Caki2 (cell line): ENCODE measurements at regions not wholly inside any gene's neighbourhood (a gene's known extent, or its start where the extent isn't known, plus 50 kb on each side); places are given as distances from the start of the nearest gene placed in this dataset.
"Not testable (repeated sequence)": the region's sequence is repeated elsewhere in the genome, so short reads cannot be mapped to it uniquely, and the experiment has no call there.

Experiments
- DNase-seq: peaks from one replicate; pipeline ENCODE4 v3.0.0-alpha.2; 2015; ENCODE audit warnings: low read depth
- in situ Hi-C: cut with HindIII; loops from 2 replicates; pipeline ENCODE4 v1.10.0; 2016; ENCODE audit warnings: low sequenced_read_pairs, low pct_unique_long_range_greater_than_20kb, mixed read lengths

DNA sequence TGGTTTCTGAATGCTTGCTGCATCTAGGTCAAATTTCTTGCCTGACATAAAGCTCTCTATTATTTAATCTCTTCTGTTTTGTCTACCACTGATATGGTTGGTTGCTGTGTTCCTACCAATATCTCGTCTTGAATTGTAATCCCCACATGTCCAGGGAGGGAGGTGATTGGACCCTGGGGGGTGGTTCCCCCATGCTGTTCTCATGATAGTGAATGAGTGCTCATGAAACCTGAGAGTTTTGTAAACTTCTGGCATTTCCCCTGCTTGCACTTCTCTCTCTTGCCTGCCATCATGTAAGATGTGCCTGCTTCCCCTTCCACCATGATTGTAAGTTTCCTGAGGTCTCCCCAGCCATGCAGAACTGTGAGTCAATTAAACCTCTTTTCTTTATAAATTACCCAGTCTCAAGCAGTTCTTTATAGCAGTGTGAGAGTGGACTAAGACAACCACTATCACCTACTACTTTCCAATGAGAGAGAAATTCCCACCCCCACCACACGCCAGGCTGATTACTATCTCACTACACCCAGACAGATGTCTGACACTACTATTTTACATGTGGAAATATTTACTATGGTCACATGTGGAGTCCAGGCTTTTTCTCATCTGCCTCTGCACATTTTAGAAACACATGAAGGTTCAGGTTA lies 69.2 kb upstream of the ATP2B1 start:
- DNase-seq, result no peak

GRCh38 chr12:89775986-89776365 lies 67.3 kb upstream of the ATP2B1 start:
- DNase-seq, result no peak
- in situ Hi-C loops, result no loop called here

More for the DNA sequence above, 69.2 kb upstream of the ATP2B1 start:
- in situ Hi-C loops, result no loop called here

- DNase-seq, result no peak
- in situ Hi-C loops, result no loop called here
Observed at GRCh38 chr12:89775063-89775985, 66.7 kb upstream of the ATP2B1 start.

GRCh38 chr12:89774645-89775044 lies 66.0 kb upstream of the ATP2B1 start:
- in situ Hi-C loops, result no loop called here
- no peak for DNase-seq

- DNase-seq, result no peak
- in situ Hi-C loops, result no loop called here
Observed at GRCh38 chr12:89770391-89770790, 61.8 kb upstream of the ATP2B1 start.

- in situ Hi-C loops, result no loop called here
- no peak for DNase-seq
Observed at GRCh38 chr12:89769483-89769818, 60.8 kb upstream of the ATP2B1 start.

- in situ Hi-C loops, result no loop called here
- peak; percentile 55 for DNase-seq
Observed at GRCh38 chr12:89768586-89769482, 60.2 kb upstream of the ATP2B1 start.

DNA sequence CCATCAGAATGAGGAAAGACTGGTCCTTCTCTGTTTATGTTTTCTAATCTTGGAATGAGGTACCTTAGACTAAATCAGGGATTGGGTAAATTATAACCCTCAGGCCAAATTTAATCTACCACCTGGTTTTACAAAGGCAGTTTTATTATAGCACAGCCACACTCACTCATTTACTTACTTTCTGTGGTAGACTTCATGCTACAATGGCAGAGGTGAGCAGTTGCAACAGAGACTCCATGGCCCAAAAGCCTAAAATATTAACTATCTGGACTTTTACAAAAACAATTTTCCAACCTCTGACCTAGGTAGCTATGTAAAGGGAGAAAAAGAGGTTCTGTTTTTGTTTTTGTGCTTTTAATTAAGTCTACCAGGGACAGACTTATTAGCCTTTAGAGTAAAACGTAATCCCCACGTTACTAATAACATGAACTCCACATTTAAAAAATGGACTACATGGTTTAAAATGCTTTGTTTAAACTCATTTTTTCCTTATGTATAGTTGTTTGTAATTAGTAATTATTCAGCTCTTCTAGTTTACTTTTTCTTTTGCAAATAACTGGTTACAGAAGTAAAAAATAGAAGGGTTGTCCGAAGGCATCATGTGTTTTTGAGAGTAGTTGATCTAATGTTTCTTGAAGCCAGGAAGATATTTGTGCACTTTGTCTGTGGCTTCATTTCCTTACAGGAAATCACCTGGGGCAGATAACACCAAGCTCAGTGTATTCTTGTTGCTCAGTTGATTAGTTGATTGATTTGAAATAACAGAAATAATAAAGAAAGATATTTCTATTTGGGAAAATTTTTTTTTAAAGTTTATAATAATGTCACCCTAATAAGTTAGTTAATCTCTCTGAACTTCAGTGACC lies 57.6 kb upstream of the ATP2B1 start:
- DNase-seq, result no peak
- in situ Hi-C loops, result no loop called here

- in situ Hi-C loops, result not testable (repeated sequence)
Observed at GRCh38 chr12:89764164-89764563, 55.5 kb upstream of the ATP2B1 start.

DNA sequence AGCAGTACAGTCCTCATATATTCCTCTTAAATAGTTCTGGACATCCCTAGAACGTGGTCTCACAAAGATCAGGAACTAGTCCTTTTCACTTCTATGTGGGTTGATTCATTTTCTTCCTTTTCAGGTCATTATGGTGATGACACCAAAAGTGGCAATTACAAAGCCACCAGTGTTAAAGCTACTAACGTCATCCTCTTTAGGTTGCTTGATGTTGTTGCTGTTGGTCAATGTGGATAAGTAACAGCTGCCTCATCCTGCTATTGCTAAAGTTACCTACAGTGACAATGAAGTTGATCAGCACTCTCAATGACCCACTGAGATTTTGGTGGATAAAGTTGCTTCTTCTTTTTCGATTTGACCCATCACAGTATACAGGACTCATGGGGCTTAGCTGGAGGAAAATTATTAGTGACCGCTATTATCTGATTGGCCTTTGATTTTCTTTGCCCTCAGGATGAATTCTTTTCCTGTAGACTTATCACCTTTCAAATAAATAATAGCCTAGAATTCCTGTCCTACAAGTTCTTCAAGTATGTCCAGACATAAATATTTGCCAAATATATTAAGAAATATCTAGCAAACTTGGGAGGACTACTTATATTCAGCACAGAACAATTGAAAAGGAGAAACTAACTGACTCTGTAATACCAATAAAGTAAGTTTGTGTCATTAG lies 54.0 kb upstream of the ATP2B1 start:
- DNase-seq, result no peak
- in situ Hi-C loops, result no loop called here

More at GRCh38 chr12:89764164-89764563, 55.5 kb upstream of the ATP2B1 start:
- not testable (repeated sequence) for DNase-seq

- no peak for DNase-seq
- in situ Hi-C loops, result no loop called here
Observed at GRCh38 chr12:89760783-89761182, 52.1 kb upstream of the ATP2B1 start.
